HUES6 (cell line): ENCODE measurements at regions not wholly inside any gene's neighbourhood (a gene's known extent, or its start where the extent isn't known, plus 50 kb on each side); places are given as distances from the start of the nearest gene placed in this dataset.

Experiments used
- H3K27ac ChIP-seq: 2 replicates; pipeline ENCODE4 v1.7.0; 2013; ENCODE audit warnings: low read depth, mild to moderate bottlenecking, low read length, inconsistent platforms
- H3K27me3 ChIP-seq: 2 replicates; pipeline ENCODE4 v1.6.1; 2013; ENCODE audit warnings: low read length; ENCODE audit not compliant: control insufficient read depth, insufficient read depth
- H3K36me3 ChIP-seq: 2 replicates; pipeline ENCODE4 v1.6.1; 2013; ENCODE audit warnings: low read length; ENCODE audit not compliant: control insufficient read depth, insufficient read depth
- H3K4me1 ChIP-seq: 2 replicates; pipeline ENCODE4 v1.6.1; 2013; ENCODE audit warnings: low read length; ENCODE audit not compliant: control insufficient read depth, insufficient read depth
- H3K4me3 ChIP-seq: 2 replicates; pipeline ENCODE4 v1.5.1; 2013; ENCODE audit warnings: low read depth, low read length
- H3K9ac ChIP-seq: one replicate; pipeline ENCODE4 v1.6.1; 2013; ENCODE audit warnings: mild to moderate bottlenecking, low read length
- H3K9me3 ChIP-seq: 2 replicates; pipeline ENCODE4 v1.6.1; 2013; ENCODE audit warnings: low read depth, low read length; ENCODE audit not compliant: control insufficient read depth, insufficient read depth

DNA sequence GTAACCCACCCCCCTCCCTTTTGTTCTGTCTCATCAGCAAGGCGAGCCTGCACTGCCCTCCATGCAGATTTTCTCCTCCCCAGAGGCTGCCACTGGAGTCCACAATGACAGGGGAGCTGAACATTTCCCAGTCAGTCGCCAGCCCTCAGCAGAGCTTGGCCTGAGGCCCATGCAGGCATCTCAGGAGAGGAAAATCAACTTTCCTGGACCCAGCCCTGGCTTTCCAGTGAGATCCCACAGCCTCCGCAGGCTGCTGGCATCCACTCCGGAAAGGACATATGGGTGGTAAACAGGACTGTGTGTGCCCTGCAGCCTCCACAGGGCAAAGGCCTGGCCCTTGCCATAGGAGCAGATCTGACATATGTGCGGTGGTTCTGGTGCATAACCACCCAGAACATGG is 253.8 kb downstream of the TNS1 start:
- no peak overlapping the region for H3K27ac ChIP-seq
- peaks cover 3% of the 10 kb centered on the region; the same call in 1 of the 2 replicates for H3K9me3 ChIP-seq
- no peaks in the 10 kb centered on the region for H3K36me3 ChIP-seq
- no peak overlapping the region for H3K4me3 ChIP-seq
- peaks cover 12% of the 10 kb centered on the region; the same call in 1 of the 2 replicates for H3K27me3 ChIP-seq
- H3K4me1 ChIP-seq: peaks cover 3% of the 10 kb centered on the region; the same call in 1 of the 2 replicates
- H3K9ac ChIP-seq: no peak overlapping the region

DNA sequence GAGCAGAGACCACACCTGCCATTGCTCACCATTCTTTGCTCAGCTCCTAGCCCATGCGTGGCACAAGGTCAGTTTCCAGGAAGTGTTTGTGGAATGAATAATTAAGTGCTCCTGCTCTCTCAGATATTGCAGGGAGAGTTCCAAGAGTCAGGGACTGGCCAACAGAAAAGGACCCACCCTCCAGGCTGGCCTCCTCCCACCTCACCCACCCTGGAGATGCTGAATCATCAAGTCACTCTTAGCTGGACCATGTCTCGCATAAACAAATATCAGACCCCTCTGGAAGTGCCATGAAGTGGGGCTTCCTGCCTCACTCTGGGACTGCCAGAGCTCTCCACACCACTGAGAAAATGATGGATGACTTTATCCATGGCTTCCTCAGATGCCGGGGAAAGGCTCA is 256.0 kb downstream of the TNS1 start:
- no peaks in the 10 kb centered on the region for H3K36me3 ChIP-seq
- no peak overlapping the region for H3K27ac ChIP-seq
- H3K27me3 ChIP-seq: no peaks in the 10 kb centered on the region; the same call in 1 of the 2 replicates
- H3K4me1 ChIP-seq: peaks cover 3% of the 10 kb centered on the region; the same call in 1 of the 2 replicates
- H3K4me3 ChIP-seq: no peak overlapping the region
- no peak overlapping the region for H3K9ac ChIP-seq
- H3K9me3 ChIP-seq: peaks cover 3% of the 10 kb centered on the region; the same call in 1 of the 2 replicates

DNA sequence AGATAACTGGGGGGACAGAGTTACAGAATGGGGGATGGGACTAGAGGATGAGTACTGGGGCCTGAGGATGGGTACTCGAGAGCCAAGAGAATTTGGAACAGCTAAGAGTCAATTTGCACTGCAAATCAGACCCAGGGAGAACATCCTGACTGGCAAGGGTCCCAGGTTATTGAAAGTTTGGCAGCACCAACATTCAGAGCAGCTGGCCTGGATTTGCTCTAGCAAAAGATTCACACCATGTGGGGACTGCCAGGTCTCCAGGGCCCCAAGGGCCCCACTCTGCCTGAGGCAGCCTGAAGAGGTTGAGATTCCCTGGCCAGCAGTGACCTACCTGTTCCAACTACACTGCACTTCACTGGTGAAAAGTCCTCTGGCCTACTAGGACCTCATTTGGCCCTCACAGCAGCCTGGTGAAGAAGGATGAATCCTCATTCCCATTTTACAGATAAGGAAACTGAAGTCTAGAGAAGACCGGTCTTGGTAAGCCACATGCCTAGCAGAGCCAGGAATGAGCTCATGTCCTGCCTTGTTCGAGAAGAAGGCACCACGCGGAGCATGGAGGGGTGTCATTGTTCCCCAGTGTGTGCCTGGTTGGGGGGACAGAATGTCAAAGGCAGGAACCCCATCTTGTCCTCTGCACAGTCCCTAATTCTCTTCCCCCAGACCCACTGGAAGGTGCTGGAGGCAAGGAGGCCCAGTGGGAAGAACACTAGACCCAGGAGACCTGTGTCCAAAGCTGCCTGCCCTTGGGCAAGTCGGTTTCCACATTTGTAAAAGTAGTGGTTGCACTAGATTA is 258.6 kb downstream of the TNS1 start:
- no peaks in the 10 kb centered on the region; the same call in 1 of the 2 replicates for H3K27me3 ChIP-seq
- H3K4me3 ChIP-seq: no peak overlapping the region
- H3K4me1 ChIP-seq: peaks cover 3% of the 10 kb centered on the region; the same call in 1 of the 2 replicates
- no peaks in the 10 kb centered on the region for H3K36me3 ChIP-seq
- H3K27ac ChIP-seq: no peak overlapping the region
- peaks cover 3% of the 10 kb centered on the region; the same call in 1 of the 2 replicates for H3K9me3 ChIP-seq
- H3K9ac ChIP-seq: no peak overlapping the region

DNA sequence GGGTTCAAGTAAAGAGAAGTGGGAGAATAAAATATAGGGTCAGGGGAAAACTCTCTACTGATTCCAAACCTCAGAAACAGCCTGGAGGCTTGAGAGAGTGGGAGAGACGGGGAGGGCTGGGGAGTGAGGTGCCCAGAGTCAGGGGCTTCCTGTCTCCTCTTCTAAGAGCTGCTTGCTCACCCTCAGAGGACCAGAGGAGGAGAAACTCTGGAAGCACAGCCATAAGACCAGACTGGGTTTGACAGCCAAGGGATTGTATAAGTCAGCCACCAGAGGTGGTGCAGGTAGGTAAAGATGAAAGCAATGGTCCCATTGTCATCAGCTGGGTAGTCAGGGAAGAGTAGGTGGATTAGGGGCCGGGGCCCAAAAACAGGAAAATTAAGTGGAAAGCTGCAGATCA is 259.4 kb downstream of the TNS1 start:
- Histone ChIP-seq H3K4me1 (no peaks in the 10 kb centered on the region), H3K4me3 (no peak overlapping the region), H3K27me3 (no peaks in the 10 kb centered on the region; the same call in 1 of the 2 replicates), H3K27ac (no peak overlapping the region), H3K9ac (no peak overlapping the region), H3K9me3 (peaks cover 3% of the 10 kb centered on the region; the same call in 1 of the 2 replicates), H3K36me3 (no peaks in the 10 kb centered on the region)

DNA sequence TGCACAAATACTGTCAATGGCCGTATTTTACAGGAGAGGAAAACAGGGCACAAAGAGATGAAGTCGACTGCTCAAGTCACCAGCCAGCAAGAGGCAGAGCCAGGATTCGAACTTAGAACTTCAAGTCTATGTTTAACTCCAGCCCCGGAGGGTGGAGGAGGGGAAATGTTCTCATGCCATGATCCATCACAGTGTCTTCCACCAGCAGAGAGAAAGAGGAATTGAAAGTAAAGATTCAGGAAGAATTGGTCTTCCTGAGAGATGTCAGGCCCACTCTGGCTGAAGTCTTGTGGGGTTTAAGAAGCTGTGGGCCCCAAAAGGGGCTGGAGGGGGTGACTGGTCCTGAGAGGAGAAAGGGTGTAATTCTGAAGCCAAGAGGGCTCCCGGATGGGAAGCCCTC is 260.0 kb downstream of the TNS1 start:
- Histone ChIP-seq H3K4me1 (no peaks in the 10 kb centered on the region), H3K27ac (no peak overlapping the region), H3K36me3 (no peaks in the 10 kb centered on the region), H3K4me3 (no peak overlapping the region), H3K9me3 (peaks cover 3% of the 10 kb centered on the region; the same call in 1 of the 2 replicates), H3K9ac (no peak overlapping the region), H3K27me3 (no peaks in the 10 kb centered on the region; the same call in 1 of the 2 replicates)

DNA sequence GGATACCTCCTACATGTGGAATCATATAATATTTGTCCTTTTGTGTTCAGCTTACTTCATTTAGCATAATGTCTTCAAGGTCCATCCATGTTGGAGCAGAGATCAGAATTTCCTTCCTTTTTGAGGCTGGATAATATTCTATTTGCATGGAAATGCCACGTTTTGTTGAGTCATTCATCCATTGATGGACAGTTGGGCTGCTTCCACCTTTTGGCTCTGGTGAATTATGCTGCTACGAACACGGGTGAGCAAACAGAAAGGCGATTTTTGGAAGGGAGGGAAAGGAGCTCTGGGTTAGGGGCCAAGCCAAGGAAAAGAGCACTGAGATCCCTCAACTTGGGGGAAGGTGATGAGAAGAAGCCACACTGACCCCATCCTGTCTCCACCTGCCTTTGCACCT is 260.5 kb downstream of the TNS1 start:
- no peaks in the 10 kb centered on the region for H3K36me3 ChIP-seq
- no peaks in the 10 kb centered on the region; the same call in 1 of the 2 replicates for H3K27me3 ChIP-seq
- H3K27ac ChIP-seq: no peak overlapping the region
- H3K9ac ChIP-seq: no peak overlapping the region
- H3K4me1 ChIP-seq: no peaks in the 10 kb centered on the region
- H3K4me3 ChIP-seq: no peak overlapping the region
- H3K9me3 ChIP-seq: peaks cover 3% of the 10 kb centered on the region; the same call in 1 of the 2 replicates

DNA sequence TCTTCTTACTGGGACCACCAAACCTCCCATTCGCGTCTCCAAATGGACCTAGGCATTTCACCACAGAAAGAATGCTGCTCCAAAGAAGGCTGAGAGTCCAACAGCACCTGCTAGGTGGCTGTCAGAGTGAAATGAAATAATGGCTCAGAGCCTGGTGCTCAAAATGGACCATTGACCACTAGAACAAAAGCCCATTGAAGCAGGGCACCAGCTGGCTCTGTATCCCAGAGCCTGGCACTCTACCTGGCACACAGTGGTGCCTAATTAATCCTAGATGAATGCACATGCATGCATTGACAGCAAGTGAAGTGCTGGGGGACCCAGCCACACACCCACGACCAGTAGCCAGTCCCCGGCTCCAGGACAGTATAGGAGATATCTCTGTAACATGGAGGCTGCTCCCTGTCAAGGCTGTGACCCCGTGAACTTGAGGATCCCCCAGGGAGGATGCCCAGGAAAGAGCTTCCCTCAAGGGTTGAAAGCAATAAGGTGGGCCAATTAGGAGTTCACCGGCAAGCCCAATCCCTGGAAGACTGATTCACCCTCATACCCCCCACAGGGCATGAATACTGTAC is 261.3 kb downstream of the TNS1 start:
- Histone ChIP-seq H3K27me3 (no peaks in the 10 kb centered on the region; the same call in 1 of the 2 replicates), H3K4me3 (no peak overlapping the region), H3K27ac (no peak overlapping the region), H3K4me1 (no peaks in the 10 kb centered on the region), H3K9me3 (peaks cover 3% of the 10 kb centered on the region; the same call in 1 of the 2 replicates), H3K36me3 (no peaks in the 10 kb centered on the region), H3K9ac (no peak overlapping the region)

DNA sequence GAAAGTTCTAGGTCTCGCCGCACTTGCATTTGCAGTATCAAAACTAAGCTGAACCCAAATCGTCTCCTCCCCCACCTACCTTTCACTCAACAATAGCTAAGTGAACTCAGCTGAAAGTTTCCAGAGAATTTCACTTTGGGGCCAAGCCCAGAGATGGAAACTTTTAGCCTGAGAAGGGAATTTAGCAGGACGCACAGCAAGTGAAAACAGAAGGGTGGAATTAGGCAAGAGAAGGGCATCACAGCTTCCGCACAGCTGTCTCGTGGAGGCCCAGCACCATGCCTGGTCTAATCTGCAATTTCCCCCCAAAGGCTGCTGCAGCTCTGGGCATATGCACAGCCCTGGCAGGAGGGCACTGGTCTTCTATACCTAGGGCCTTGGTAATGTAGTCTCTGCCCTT is 262.0 kb downstream of the TNS1 start:
- no peak overlapping the region for H3K9ac ChIP-seq
- H3K27me3 ChIP-seq: no peaks in the 10 kb centered on the region; the same call in 1 of the 2 replicates
- H3K27ac ChIP-seq: no peak overlapping the region
- peaks cover 3% of the 10 kb centered on the region; the same call in 1 of the 2 replicates for H3K9me3 ChIP-seq
- no peaks in the 10 kb centered on the region for H3K36me3 ChIP-seq
- no peak overlapping the region for H3K4me3 ChIP-seq
- H3K4me1 ChIP-seq: no peaks in the 10 kb centered on the region

DNA sequence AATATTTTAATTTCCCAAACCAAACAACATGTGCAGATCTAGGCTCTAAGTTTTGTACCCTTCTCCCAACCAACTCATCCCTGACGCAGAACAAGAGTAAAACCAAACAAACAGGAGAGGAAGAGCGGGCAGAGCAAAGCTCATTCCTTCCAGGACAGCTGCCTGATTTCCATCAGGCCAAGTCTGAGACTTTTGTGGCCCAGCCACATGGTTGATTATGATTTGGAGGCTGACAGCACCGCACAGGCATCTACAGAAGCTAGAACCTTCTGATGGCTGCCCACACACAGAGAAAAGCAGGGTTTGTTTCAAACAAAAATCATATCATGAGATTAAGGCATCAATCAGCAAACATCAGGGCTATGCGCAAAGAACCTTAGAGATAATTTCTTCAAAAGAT is 262.6 kb downstream of the TNS1 start:
- H3K36me3 ChIP-seq: no peaks in the 10 kb centered on the region
- H3K27ac ChIP-seq: no peak overlapping the region
- H3K9ac ChIP-seq: no peak overlapping the region
- H3K4me3 ChIP-seq: no peak overlapping the region
- H3K27me3 ChIP-seq: no peaks in the 10 kb centered on the region; the same call in 1 of the 2 replicates
- peaks cover 3% of the 10 kb centered on the region; the same call in 1 of the 2 replicates for H3K9me3 ChIP-seq
- no peaks in the 10 kb centered on the region for H3K4me1 ChIP-seq

DNA sequence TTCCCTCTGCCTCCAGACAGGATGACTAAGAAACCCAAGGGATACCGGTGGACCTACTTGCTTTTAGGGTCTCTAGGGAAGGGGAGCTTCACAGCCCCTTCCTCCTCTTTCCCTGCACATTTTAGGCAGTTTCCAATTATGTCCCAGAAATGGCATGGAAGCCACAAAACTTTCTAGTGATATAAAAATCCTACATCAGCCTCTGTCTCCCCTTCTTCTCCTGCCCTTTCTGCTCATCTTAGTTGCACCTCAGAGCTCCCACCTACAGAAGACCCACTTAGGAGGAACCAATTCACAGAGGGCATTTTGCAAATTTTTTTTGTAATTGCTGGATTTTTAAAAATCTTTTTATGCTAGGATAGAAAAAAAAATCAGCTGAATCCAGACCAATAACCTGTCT is 263.1 kb downstream of the TNS1 start:
- H3K9ac ChIP-seq: no peak overlapping the region
- no peaks in the 10 kb centered on the region for H3K36me3 ChIP-seq
- no peak overlapping the region for H3K27ac ChIP-seq
- no peak overlapping the region for H3K4me3 ChIP-seq
- H3K9me3 ChIP-seq: no peaks in the 10 kb centered on the region
- no peaks in the 10 kb centered on the region; the same call in 1 of the 2 replicates for H3K27me3 ChIP-seq
- H3K4me1 ChIP-seq: no peaks in the 10 kb centered on the region

DNA sequence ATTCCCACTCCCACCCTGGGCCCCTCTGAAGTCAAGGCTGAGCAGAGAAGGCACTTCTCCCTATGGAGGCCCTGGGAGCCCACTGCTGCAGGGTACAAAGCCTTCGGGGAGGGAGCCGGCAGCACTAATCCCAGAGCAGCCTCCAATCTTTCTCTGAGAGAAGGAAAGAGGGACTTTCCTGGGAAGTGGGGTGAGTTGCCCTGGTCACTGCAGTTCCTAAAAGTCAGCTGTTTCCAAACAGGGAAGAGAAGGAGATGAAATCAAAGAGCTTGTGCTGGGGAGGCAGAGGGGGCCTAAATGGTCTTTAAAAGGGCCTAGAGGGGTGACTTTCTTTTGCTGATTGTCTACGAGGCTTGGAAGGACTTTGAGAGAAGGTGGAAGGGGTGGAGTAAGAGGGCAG is 264.7 kb downstream of the TNS1 start:
- H3K4me1 ChIP-seq: no peaks in the 10 kb centered on the region
- H3K9ac ChIP-seq: no peak overlapping the region
- H3K36me3 ChIP-seq: no peaks in the 10 kb centered on the region
- no peaks in the 10 kb centered on the region for H3K9me3 ChIP-seq
- no peaks in the 10 kb centered on the region; the same call in 1 of the 2 replicates for H3K27me3 ChIP-seq
- no peak overlapping the region for H3K27ac ChIP-seq
- H3K4me3 ChIP-seq: no peak overlapping the region
